Type B pancreatic cell (in vitro differentiated cells): ENCODE measurements at regions not wholly inside any gene's neighbourhood (a gene's known extent, or its start where the extent isn't known, plus 50 kb on each side); places are given as distances from the start of the nearest gene placed in this dataset.

Experiments used
- DNase-seq: peaks from one replicate; pipeline ENCODE4 v3.0.0; 2021; ENCODE audit warnings: mixed read lengths; ENCODE audit not compliant: unreplicated experiment; ENCODE audit errors: extremely low spot score
- H3K27ac Mint-ChIP-seq: 2 replicates; pipeline ENCODE4 v1.8.0; 2021; ENCODE audit warnings: mild to moderate bottlenecking, mixed read lengths
- H3K27me3 Mint-ChIP-seq: 2 replicates; pipeline ENCODE4 v1.8.0; 2021; ENCODE audit warnings: mixed read lengths
- H3K36me3 Mint-ChIP-seq: 2 replicates; pipeline ENCODE4 v1.8.0; 2021; ENCODE audit warnings: mixed read lengths
- H3K4me1 Mint-ChIP-seq: one replicate; pipeline ENCODE4 v1.8.0; 2021; ENCODE audit warnings: mixed read lengths; ENCODE audit not compliant: unreplicated experiment
- H3K4me3 Mint-ChIP-seq: 2 replicates; pipeline ENCODE4 v1.8.0; 2021; ENCODE audit warnings: mild to moderate bottlenecking, mixed read lengths
- H3K9me3 Mint-ChIP-seq: 2 replicates; pipeline ENCODE4 v1.8.0; 2021; ENCODE audit warnings: mixed read lengths
- TF ChIP-seq, protein P1 (sequence below): fragments of 200-600 bp; sonication (generic); conservative IDR thresholded peaks from 2 replicates; pipeline ENCODE4 v1.5.0; 2021; ENCODE audit warnings: antibody characterized with exemption, mild to moderate bottlenecking

GRCh38 chr2:52144590-52144989 is 1112.7 kb upstream of the NRXN1 start:
- Mint-ChIP-seq H3K27ac (no peak overlapping the region), H3K4me1 (no peaks in the 10 kb centered on the region), H3K4me3 (no peak overlapping the region), H3K9me3 (no peaks in the 10 kb centered on the region), H3K27me3 (no peaks in the 10 kb centered on the region), H3K36me3 (no peaks in the 10 kb centered on the region)
- TF ChIP-seq, protein P1, sequence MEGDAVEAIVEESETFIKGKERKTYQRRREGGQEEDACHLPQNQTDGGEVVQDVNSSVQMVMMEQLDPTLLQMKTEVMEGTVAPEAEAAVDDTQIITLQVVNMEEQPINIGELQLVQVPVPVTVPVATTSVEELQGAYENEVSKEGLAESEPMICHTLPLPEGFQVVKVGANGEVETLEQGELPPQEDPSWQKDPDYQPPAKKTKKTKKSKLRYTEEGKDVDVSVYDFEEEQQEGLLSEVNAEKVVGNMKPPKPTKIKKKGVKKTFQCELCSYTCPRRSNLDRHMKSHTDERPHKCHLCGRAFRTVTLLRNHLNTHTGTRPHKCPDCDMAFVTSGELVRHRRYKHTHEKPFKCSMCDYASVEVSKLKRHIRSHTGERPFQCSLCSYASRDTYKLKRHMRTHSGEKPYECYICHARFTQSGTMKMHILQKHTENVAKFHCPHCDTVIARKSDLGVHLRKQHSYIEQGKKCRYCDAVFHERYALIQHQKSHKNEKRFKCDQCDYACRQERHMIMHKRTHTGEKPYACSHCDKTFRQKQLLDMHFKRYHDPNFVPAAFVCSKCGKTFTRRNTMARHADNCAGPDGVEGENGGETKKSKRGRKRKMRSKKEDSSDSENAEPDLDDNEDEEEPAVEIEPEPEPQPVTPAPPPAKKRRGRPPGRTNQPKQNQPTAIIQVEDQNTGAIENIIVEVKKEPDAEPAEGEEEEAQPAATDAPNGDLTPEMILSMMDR: peak; percentile 24
- no peak for DNase-seq

DNA sequence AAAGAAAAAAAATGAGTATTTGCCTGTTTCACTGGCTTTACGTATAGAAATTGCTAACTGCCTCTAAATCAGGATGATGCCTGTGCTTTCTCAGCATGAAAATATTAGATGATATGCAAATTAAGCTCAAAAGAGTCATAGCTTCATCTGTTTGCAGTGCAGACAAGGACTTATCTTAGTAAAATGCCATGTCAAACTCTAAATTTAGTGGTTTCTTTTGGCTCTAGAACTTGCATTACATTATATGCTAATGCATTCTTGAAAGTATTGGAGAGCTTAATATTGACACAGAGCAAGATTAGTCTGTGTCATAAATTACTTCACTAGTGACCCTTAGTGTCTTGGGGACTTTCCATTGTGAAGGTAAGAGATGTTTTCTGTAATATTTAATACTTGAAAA is 1109.1 kb upstream of the NRXN1 start:
- Mint-ChIP-seq H3K9me3 (no peaks in the 10 kb centered on the region), H3K27me3 (no peaks in the 10 kb centered on the region), H3K4me3 (no peak overlapping the region), H3K36me3 (no peaks in the 10 kb centered on the region), H3K27ac (no peak overlapping the region), H3K4me1 (no peaks in the 10 kb centered on the region)
- no peak for DNase-seq
- TF ChIP-seq, protein P1: no peak

GRCh38 chr2:52139241-52139640 is 1107.3 kb upstream of the NRXN1 start:
- H3K27me3 Mint-ChIP-seq: no peaks in the 10 kb centered on the region
- no peaks in the 10 kb centered on the region for H3K36me3 Mint-ChIP-seq
- H3K27ac Mint-ChIP-seq: no peak overlapping the region
- no peaks in the 10 kb centered on the region for H3K4me1 Mint-ChIP-seq
- H3K9me3 Mint-ChIP-seq: no peaks in the 10 kb centered on the region
- H3K4me3 Mint-ChIP-seq: no peak overlapping the region
- TF ChIP-seq, protein P1: no peak
- DNase-seq: no peak

- DNase-seq: no peak
- no peaks in the 10 kb centered on the region for H3K36me3 Mint-ChIP-seq
- H3K4me1 Mint-ChIP-seq: no peaks in the 10 kb centered on the region
- TF ChIP-seq, protein P1: no peak
- H3K27ac Mint-ChIP-seq: no peak overlapping the region
- no peaks in the 10 kb centered on the region for H3K27me3 Mint-ChIP-seq
- H3K9me3 Mint-ChIP-seq: no peaks in the 10 kb centered on the region
- no peak overlapping the region for H3K4me3 Mint-ChIP-seq
Observed at GRCh38 chr2:52135235-52135634, 1103.3 kb upstream of the NRXN1 start.

GRCh38 chr2:52128081-52128480 is 1096.1 kb upstream of the NRXN1 start:
- TF ChIP-seq, protein P1: no peak
- no peak for DNase-seq
- H3K4me1 Mint-ChIP-seq: no peaks in the 10 kb centered on the region
- no peak overlapping the region for H3K27ac Mint-ChIP-seq
- H3K4me3 Mint-ChIP-seq: no peak overlapping the region
- no peaks in the 10 kb centered on the region for H3K9me3 Mint-ChIP-seq
- no peaks in the 10 kb centered on the region for H3K27me3 Mint-ChIP-seq
- no peaks in the 10 kb centered on the region for H3K36me3 Mint-ChIP-seq

DNA sequence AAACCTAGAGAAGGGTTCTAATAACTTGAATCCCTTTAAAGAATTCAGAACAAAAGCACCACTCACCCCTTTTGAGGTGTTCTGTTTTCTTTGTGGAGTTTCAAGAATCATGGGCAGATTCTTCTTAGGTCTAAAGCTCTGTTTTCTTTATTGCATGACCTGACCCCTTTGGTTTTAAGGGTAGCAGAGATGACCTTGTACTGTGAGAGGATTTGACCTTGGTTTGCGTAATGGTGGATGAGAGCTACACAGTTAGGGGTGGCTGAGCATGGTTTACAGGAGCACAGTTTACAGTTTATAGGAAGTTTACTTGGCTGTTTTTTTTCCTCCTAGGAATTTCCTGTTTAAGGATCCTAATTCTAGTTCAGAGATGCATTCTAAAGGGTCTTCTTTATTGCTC is 1095.6 kb upstream of the NRXN1 start:
- TF ChIP-seq, protein P1: no peak
- H3K27me3 Mint-ChIP-seq: no peaks in the 10 kb centered on the region
- H3K36me3 Mint-ChIP-seq: no peaks in the 10 kb centered on the region
- H3K27ac Mint-ChIP-seq: no peak overlapping the region
- DNase-seq: no peak
- H3K9me3 Mint-ChIP-seq: no peaks in the 10 kb centered on the region
- H3K4me3 Mint-ChIP-seq: no peak overlapping the region
- no peaks in the 10 kb centered on the region for H3K4me1 Mint-ChIP-seq
